GM23338 (cell line): ENCODE measurements at regions not wholly inside any gene's neighbourhood (a gene's known extent, or its start where the extent isn't known, plus 50 kb on each side); places are given as distances from the start of the nearest gene placed in this dataset.

ENCODE experiments used
- ATAC-seq: fragments of 200-7000 bp; cut with Tn5 transposase; 3 replicates; pipeline ENCODE4 v1.9.1; 2020
- DNase-seq: peaks from one replicate; pipeline ENCODE4 v3.0.0-alpha.2; 2015; ENCODE audit warnings: low spot score
- H2AFZ ChIP-seq: fragments of 200-600 bp; sonication (generic); 2 replicates; pipeline ENCODE4 v1.8.0; 2016; ENCODE audit warnings: antibody characterized with exemption, mild to moderate bottlenecking, moderate library complexity
- H3F3A ChIP-seq: fragments of 200-600 bp; sonication (generic); replicated peaks from 2 replicates; pipeline ENCODE4 v1.8.0; 2017; ENCODE audit warnings: antibody characterized with exemption, mixed run types, low read depth
- H3K27ac ChIP-seq: fragments of 200-600 bp; sonication (generic); 2 replicates; pipeline ENCODE4 v1.6.1; 2016; ENCODE audit warnings: low read depth
- H3K27me3 ChIP-seq: fragments of 200-600 bp; sonication (generic); 2 replicates; pipeline ENCODE4 v1.8.0; 2016; ENCODE audit warnings: mild to moderate bottlenecking, mixed run types, moderate library complexity; ENCODE audit not compliant: insufficient read depth
- H3K36me3 ChIP-seq: fragments of 200-600 bp; sonication (generic); 2 replicates; pipeline ENCODE4 v1.8.0; 2016; ENCODE audit warnings: mild to moderate bottlenecking; ENCODE audit not compliant: insufficient read depth
- H3K4me1 ChIP-seq: fragments of 200-600 bp; sonication (generic); 2 replicates; pipeline ENCODE4 v1.8.0; 2016; ENCODE audit warnings: mild to moderate bottlenecking, moderate library complexity; ENCODE audit not compliant: insufficient read depth
- H3K4me2 ChIP-seq: fragments of 200-600 bp; sonication (generic); 2 replicates; pipeline ENCODE4 v1.7.1; 2017; ENCODE audit warnings: mixed run types
- H3K4me3 ChIP-seq: fragments of 200-600 bp; sonication (generic); 2 replicates; pipeline ENCODE4 v1.6.1; 2016; ENCODE audit warnings: mixed run types
- H3K79me2 ChIP-seq: fragments of 200-600 bp; sonication (generic); replicated peaks from 2 replicates; pipeline ENCODE4 v1.8.0; 2017; ENCODE audit warnings: mild to moderate bottlenecking; ENCODE audit not compliant: insufficient read depth
- H3K9me2 ChIP-seq: fragments of 200-600 bp; sonication (generic); 2 replicates; pipeline ENCODE4 v1.8.0; 2017; ENCODE audit not compliant: insufficient read depth
- H4K20me1 ChIP-seq: fragments of 200-600 bp; sonication (generic); replicated peaks from 2 replicates; pipeline ENCODE4 v1.8.0; 2017; ENCODE audit warnings: mild to moderate bottlenecking; ENCODE audit not compliant: insufficient read depth
- H3K27ac Mint-ChIP-seq: 2 replicates; pipeline ENCODE4 v1.8.0; 2020; ENCODE audit warnings: inconsistent platforms, mild to moderate bottlenecking, moderate library complexity, mixed read lengths
- H3K27me3 Mint-ChIP-seq: 3 replicates; pipeline ENCODE4 v1.8.0; 2022; ENCODE audit warnings: low read depth, mild to moderate bottlenecking, moderate library complexity, mixed read lengths, inconsistent platforms; ENCODE audit not compliant: insufficient read depth, poor library complexity
- H3K36me3 Mint-ChIP-seq: 3 replicates; pipeline ENCODE4 v1.8.0; 2021; ENCODE audit warnings: low read depth, mild to moderate bottlenecking, inconsistent platforms, moderate library complexity, mixed read lengths
- H3K4me1 Mint-ChIP-seq: 3 replicates; pipeline ENCODE4 v1.8.0; 2020; ENCODE audit warnings: mild to moderate bottlenecking, inconsistent platforms, mixed read lengths
- H3K4me3 Mint-ChIP-seq: 3 replicates; pipeline ENCODE4 v1.8.0; 2021; ENCODE audit warnings: moderate library complexity, mild to moderate bottlenecking, inconsistent platforms, mixed read lengths
- H3K9me3 Mint-ChIP-seq: 3 replicates; pipeline ENCODE4 v1.8.0; 2020; ENCODE audit warnings: moderate library complexity, mild to moderate bottlenecking, inconsistent platforms, mixed read lengths
- CREB1 ChIP-seq: fragments of 250-450 bp; sonication (Bioruptor Pico); IDR thresholded peaks from 2 replicates; pipeline ENCODE4 v1.5.0; 2020; ENCODE audit warnings: low read depth, mild to moderate bottlenecking, moderate library complexity
- CTCF ChIP-seq, 2 experiments: fragments of 200-600 bp in 1 of 2; sonication (generic) in 1 of 2; conservative IDR thresholded peaks; 2 replicates each; pipeline versions ENCODE4 v1.5.1 to v1.6.1; 2016 to 2017; ENCODE audit warnings: antibody characterized with exemption in 2 of 2, low read depth in 2 of 2, mild to moderate bottlenecking in 2 of 2, moderate library complexity in 1 of 2
- ETS1 ChIP-seq: IDR thresholded peaks from 2 replicates; pipeline ENCODE4 v1.6.1; 2016; ENCODE audit warnings: antibody characterized with exemption
- EZH2 ChIP-seq: fragments of 200-600 bp; sonication (generic); IDR thresholded peaks from one replicate; pipeline ENCODE4 v1.8.0; 2017; ENCODE audit warnings: antibody characterized with exemption, mild to moderate bottlenecking, low read depth; ENCODE audit not compliant: unreplicated experiment
- EZH2phosphoT487 ChIP-seq: fragments of 200-600 bp; sonication (generic); IDR thresholded peaks from one replicate; pipeline ENCODE4 v1.8.1; 2018; ENCODE audit warnings: antibody characterized with exemption; ENCODE audit not compliant: unreplicated experiment
- JUNB ChIP-seq: IDR thresholded peaks from one replicate; pipeline ENCODE4 v1.6.1; 2016; ENCODE audit warnings: antibody characterized with exemption; ENCODE audit not compliant: unreplicated experiment
- NANOG ChIP-seq: IDR thresholded peaks from 2 replicates; pipeline ENCODE4 v1.6.1; 2016; ENCODE audit warnings: antibody characterized with exemption, borderline replicate concordance
- POLR2AphosphoS5 ChIP-seq: IDR thresholded peaks from 2 replicates; pipeline ENCODE4 v1.6.1; 2016; ENCODE audit warnings: antibody characterized with exemption, low read depth
- STAT1 ChIP-seq: IDR thresholded peaks from one replicate; pipeline ENCODE4 v1.6.1; 2016; ENCODE audit warnings: antibody characterized with exemption; ENCODE audit not compliant: unreplicated experiment
- ZNF114 ChIP-seq: fragments of 250-450 bp; sonication (Bioruptor Pico); IDR thresholded peaks from 2 replicates; pipeline ENCODE4 v1.5.0; 2020; ENCODE audit warnings: mild to moderate bottlenecking, moderate library complexity
- ZNF331 ChIP-seq: fragments of 250-450 bp; sonication (Bioruptor Pico); IDR thresholded peaks from 2 replicates; pipeline ENCODE4 v1.5.0; 2020; ENCODE audit warnings: low read depth, mild to moderate bottlenecking, moderate library complexity
- TF ChIP-seq, protein P1 (sequence below): IDR thresholded peaks from one replicate; pipeline ENCODE4 v1.6.1; 2018; ENCODE audit warnings: antibody characterized with exemption; ENCODE audit not compliant: unreplicated experiment

DNA sequence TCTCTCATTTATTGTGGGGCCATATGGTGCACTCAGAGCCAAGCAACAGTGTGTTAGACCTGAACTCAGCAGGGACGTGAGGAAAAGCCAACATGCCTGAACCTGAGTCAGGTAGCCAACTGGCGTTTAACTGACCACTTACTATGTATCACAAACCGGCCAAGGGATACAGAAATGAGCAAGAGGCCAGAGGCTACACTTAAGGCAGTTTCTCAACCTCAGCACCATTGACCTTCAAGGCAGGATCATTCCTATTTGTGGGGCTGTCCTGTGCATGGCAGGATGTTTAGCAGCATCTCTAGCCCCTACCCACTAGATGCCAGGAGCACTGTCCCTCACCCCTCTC is 103.5 kb upstream of the NANOS1 start:
- TF ChIP-seq CTCF (conservative IDR thresholded peaks at IDR 0.05; ENCODE audit: low read depth in 2 of 2) (no peak), NANOG (no peak), ZNF331 (CRISPR knock-in tag) (no peak)
- TF ChIP-seq, protein P1, sequence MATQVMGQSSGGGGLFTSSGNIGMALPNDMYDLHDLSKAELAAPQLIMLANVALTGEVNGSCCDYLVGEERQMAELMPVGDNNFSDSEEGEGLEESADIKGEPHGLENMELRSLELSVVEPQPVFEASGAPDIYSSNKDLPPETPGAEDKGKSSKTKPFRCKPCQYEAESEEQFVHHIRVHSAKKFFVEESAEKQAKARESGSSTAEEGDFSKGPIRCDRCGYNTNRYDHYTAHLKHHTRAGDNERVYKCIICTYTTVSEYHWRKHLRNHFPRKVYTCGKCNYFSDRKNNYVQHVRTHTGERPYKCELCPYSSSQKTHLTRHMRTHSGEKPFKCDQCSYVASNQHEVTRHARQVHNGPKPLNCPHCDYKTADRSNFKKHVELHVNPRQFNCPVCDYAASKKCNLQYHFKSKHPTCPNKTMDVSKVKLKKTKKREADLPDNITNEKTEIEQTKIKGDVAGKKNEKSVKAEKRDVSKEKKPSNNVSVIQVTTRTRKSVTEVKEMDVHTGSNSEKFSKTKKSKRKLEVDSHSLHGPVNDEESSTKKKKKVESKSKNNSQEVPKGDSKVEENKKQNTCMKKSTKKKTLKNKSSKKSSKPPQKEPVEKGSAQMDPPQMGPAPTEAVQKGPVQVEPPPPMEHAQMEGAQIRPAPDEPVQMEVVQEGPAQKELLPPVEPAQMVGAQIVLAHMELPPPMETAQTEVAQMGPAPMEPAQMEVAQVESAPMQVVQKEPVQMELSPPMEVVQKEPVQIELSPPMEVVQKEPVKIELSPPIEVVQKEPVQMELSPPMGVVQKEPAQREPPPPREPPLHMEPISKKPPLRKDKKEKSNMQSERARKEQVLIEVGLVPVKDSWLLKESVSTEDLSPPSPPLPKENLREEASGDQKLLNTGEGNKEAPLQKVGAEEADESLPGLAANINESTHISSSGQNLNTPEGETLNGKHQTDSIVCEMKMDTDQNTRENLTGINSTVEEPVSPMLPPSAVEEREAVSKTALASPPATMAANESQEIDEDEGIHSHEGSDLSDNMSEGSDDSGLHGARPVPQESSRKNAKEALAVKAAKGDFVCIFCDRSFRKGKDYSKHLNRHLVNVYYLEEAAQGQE, result no peak
- H3K4me3 ChIP-seq, result no peak overlapping the region
- no peaks in the 10 kb centered on the region for H3K4me1 ChIP-seq
- H3F3A ChIP-seq, result no peaks in the 10 kb centered on the region
- H3K4me1 Mint-ChIP-seq, result no peaks in the 10 kb centered on the region
- H2AFZ ChIP-seq, result no peak overlapping the region
- H3K79me2 ChIP-seq, result no peaks in the 10 kb centered on the region
- no peak overlapping the region for H3K4me2 ChIP-seq
- peaks cover 13% of the 10 kb centered on the region; the same call in 2 of the 3 replicates for H3K9me3 Mint-ChIP-seq
- H3K27me3 Mint-ChIP-seq, result no peaks in the 10 kb centered on the region
- no peaks in the 10 kb centered on the region for H4K20me1 ChIP-seq
- ATAC-seq (no peak), DNase-seq (no peak)
- H3K4me3 Mint-ChIP-seq, result no peak overlapping the region
- no peaks in the 10 kb centered on the region for H3K36me3 ChIP-seq
- H3K27ac Mint-ChIP-seq, result no peak overlapping the region
- no peaks in the 10 kb centered on the region for H3K36me3 Mint-ChIP-seq
- H3K27me3 ChIP-seq, result no peaks in the 10 kb centered on the region
- H3K27ac ChIP-seq, result no peak overlapping the region
- no peaks in the 10 kb centered on the region for H3K9me2 ChIP-seq

GRCh38 chr10:118926441-118926840 is 103.1 kb upstream of the NANOS1 start:
- Histone ChIP-seq H3K4me2 (no peak overlapping the region), H3K79me2 (no peaks in the 10 kb centered on the region), H3K4me1 (no peaks in the 10 kb centered on the region), H3K4me3 (no peak overlapping the region), H3K27me3 (no peaks in the 10 kb centered on the region), H3K9me2 (no peaks in the 10 kb centered on the region), H3K36me3 (no peaks in the 10 kb centered on the region), H2AFZ (no peak overlapping the region), H3K27ac (no peak overlapping the region), H3F3A (no peaks in the 10 kb centered on the region), H4K20me1 (no peaks in the 10 kb centered on the region)
- ATAC-seq (no peak), DNase-seq (no peak)
- Mint-ChIP-seq H3K9me3 (peaks cover 17% of the 10 kb centered on the region; the same call in 2 of the 3 replicates), H3K27ac (no peak overlapping the region), H3K4me1 (no peaks in the 10 kb centered on the region), H3K4me3 (no peak overlapping the region), H3K36me3 (peaks cover under 1% of the 10 kb centered on the region; the same call in 1 of the 3 replicates), H3K27me3 (no peaks in the 10 kb centered on the region)
- TF ChIP-seq NANOG, result no peak
- TF ChIP-seq, protein P1, result no peak
- no peak for TF ChIP-seq ETS1
- TF ChIP-seq CREB1, result no peak
- no peak for TF ChIP-seq JUNB
- no peak for TF ChIP-seq CTCF (conservative IDR thresholded peaks at IDR 0.05; ENCODE audit: low read depth in 2 of 2)
- no peak for TF ChIP-seq EZH2phosphoT487
- TF ChIP-seq ZNF114 (CRISPR knock-in tag), result no peak
- TF ChIP-seq EZH2, result no peak
- TF ChIP-seq ZNF331 (CRISPR knock-in tag), result no peak
- no peak for TF ChIP-seq POLR2AphosphoS5
- TF ChIP-seq STAT1, result no peak
